ENCODE measurements at regions not wholly inside any gene's neighbourhood (a gene's known extent, or its start where the extent isn't known, plus 50 kb on each side); places are given as distances from the start of the nearest gene placed in this dataset.

DNA sequence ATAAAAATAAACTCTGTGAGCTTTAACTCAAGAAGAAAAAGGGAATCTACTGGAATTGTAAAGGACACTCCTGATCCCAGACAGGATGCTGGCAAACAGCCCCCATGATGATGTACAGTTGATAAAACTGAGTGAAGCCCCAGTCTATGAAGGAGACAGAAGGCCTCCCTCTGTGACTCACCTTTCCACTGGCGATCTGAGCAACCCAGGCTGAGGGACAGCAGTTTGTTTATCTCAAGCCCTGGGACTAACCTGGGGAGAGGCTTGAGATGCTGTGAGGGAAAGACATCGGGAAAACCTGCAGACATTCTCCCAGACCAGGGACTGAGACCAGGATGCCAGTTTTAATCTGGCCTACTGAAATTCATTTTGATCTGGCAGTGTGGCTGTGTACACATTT lies 104.5 kb upstream of the CDH2 start:
- no peaks in the 10 kb centered on the region for H3K4me1 ChIP-seq
- no peak for TF ChIP-seq CTCF (IDR thresholded peaks at IDR 0.05; ENCODE audit: borderline replicate concordance)
- no peaks in the 10 kb centered on the region for H3K27me3 ChIP-seq (ENCODE audit: low read depth)
- H3K27ac ChIP-seq (replicated peaks) = no peak overlapping the region
- H3K9me3 ChIP-seq (replicated peaks) = no peaks in the 10 kb centered on the region
- intact Hi-C loops (cut with micrococcal nuclease) = no loop called here
- H3K36me3 ChIP-seq = no peaks in the 10 kb centered on the region
- no peak overlapping the region for H3K4me3 ChIP-seq
- DNase-seq = no peak

GRCh38 chr18:28269750-28270149 lies 92.8 kb upstream of the CDH2 start:
- Histone ChIP-seq H3K4me3 (no peak overlapping the region), H3K36me3 (no peaks in the 10 kb centered on the region), H3K27me3 (ENCODE audit: low read depth) (no peaks in the 10 kb centered on the region), H3K4me1 (no peaks in the 10 kb centered on the region), H3K27ac (replicated peaks) (no peak overlapping the region), H3K9me3 (replicated peaks) (peaks cover 18% of the 10 kb centered on the region)
- DNase-seq = no peak
- no peak for TF ChIP-seq CTCF (IDR thresholded peaks at IDR 0.05; ENCODE audit: borderline replicate concordance)
- intact Hi-C loops (cut with micrococcal nuclease) = no loop called here

- no peaks in the 10 kb centered on the region for H3K36me3 ChIP-seq
- intact Hi-C loops (cut with micrococcal nuclease) = no loop called here
- no peaks in the 10 kb centered on the region for H3K27me3 ChIP-seq (ENCODE audit: low read depth)
- no peak overlapping the region for H3K27ac ChIP-seq (replicated peaks)
- H3K9me3 ChIP-seq (replicated peaks) = peaks cover 23% of the 10 kb centered on the region
- no peak overlapping the region for H3K4me3 ChIP-seq
- no peak for TF ChIP-seq CTCF (IDR thresholded peaks at IDR 0.05; ENCODE audit: borderline replicate concordance)
- DNase-seq = no peak
- no peaks in the 10 kb centered on the region for H3K4me1 ChIP-seq
These were observed 91.1 kb upstream of the CDH2 start for GRCh38 chr18:28267878-28268625.

GRCh38 chr18:28267276-28267675 lies 90.3 kb upstream of the CDH2 start:
- no peak for DNase-seq
- Histone ChIP-seq H3K9me3 (replicated peaks) (peaks cover 23% of the 10 kb centered on the region), H3K4me3 (no peak overlapping the region), H3K27me3 (ENCODE audit: low read depth) (no peaks in the 10 kb centered on the region), H3K36me3 (no peaks in the 10 kb centered on the region), H3K27ac (replicated peaks) (no peak overlapping the region), H3K4me1 (no peaks in the 10 kb centered on the region)
- intact Hi-C loops (cut with micrococcal nuclease) = no loop called here
- TF ChIP-seq CTCF (IDR thresholded peaks at IDR 0.05; ENCODE audit: borderline replicate concordance) = no peak

DNA sequence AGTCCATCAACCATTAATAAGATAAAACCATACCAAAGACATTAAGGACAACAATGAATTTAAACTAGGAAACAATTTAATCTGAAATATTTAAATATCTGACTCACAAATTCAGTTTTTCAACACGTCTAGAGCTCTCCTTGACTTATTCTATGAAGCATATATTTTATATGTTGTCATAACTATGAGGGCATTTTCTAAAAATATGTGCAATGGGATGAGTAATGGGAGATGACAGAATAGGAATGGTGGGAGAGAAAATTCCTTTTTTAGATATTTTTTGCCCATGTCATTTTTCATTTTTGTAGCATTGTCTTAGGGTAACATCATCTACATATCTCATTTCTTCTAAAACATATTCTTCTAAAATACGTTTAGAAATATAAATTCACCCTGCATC lies 79.2 kb upstream of the CDH2 start:
- H3K4me1 ChIP-seq = no peaks in the 10 kb centered on the region
- no peak for TF ChIP-seq CTCF (IDR thresholded peaks at IDR 0.05; ENCODE audit: borderline replicate concordance)
- no peak overlapping the region for H3K4me3 ChIP-seq
- H3K9me3 ChIP-seq (replicated peaks) = no peaks in the 10 kb centered on the region
- intact Hi-C loops (cut with micrococcal nuclease) = no loop called here
- no peaks in the 10 kb centered on the region for H3K36me3 ChIP-seq
- no peak for DNase-seq
- no peaks in the 10 kb centered on the region for H3K27me3 ChIP-seq (ENCODE audit: low read depth)
- H3K27ac ChIP-seq (replicated peaks) = no peak overlapping the region
